Dermis microvascular lymphatic vessel endothelial cell (primary cell): ENCODE measurements at regions not wholly inside any gene's neighbourhood (a gene's known extent, or its start where the extent isn't known, plus 50 kb on each side); places are given as distances from the start of the nearest gene placed in this dataset.
"Not testable (repeated sequence)": the region's sequence is repeated elsewhere in the genome, so short reads cannot be mapped to it uniquely, and the experiment has no call there.

Experiments used
- DNase-seq, 2 donors: peaks; one replicate each; pipeline versions ENCODE4 v3.0.0 to v3.0.0-alpha.2; 2010; ENCODE audit warnings: low read depth in 2 of 2

DNA sequence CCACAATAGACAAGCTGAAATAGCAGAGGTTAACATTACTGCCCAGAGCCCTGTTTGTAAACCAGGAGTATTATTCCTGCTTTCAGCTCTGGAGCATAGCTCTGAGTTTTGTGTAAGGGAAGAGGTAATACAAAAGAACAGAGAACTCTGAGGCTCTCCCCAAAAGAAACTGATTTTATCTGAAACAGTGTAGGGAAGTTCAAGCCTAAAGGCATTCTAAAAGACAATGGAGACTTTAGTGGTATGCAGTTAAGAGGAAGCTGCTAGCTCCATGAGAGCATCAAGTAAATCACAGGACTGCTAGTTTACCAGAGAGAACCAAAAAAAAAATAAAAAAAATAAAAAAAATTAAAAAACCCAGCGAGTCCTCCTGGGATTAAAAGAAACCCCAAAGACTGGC, 146.6 kb upstream of the PCSK5 start:
- DNase-seq, result no peak

DNA sequence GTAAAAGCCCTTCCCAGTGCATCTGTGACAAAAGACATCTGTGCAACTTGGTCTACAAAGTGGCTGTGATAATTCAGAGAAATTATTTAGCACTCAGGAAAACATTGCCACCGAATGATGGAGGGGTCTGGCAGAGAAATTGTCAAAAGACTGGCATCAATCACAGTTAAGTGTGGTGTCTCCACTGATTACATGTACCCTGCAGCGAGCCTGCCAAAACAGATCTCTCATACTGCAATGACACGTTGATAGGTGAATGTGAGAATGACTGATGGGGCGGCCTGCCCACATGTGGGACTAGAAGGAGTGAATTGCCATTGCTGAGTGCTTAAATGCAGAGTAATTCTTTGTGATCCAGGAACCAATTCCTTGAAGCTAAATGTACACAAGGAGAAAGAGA, 136.4 kb upstream of the PCSK5 start:
- no peak for DNase-seq

DNA sequence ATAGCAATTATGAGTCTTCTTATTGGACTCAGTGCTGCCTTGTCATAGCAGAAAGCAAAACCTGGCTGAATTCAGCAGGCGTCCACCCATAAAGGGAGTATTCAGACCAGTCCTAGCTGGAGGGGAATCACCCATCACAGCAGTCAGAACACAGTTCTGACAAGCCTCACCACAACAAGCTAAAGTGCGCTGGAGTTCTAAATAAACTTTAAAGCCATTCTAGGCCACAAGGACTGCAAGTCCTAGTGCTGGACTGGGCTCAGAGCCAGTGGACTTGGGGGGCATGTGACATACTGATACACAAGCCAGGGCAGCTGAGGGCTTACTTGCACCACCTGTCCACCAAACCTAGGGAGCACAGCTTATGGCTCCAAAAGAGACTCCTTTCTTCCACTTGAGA, 115.3 kb upstream of the PCSK5 start:
- DNase-seq, result no peak

DNA sequence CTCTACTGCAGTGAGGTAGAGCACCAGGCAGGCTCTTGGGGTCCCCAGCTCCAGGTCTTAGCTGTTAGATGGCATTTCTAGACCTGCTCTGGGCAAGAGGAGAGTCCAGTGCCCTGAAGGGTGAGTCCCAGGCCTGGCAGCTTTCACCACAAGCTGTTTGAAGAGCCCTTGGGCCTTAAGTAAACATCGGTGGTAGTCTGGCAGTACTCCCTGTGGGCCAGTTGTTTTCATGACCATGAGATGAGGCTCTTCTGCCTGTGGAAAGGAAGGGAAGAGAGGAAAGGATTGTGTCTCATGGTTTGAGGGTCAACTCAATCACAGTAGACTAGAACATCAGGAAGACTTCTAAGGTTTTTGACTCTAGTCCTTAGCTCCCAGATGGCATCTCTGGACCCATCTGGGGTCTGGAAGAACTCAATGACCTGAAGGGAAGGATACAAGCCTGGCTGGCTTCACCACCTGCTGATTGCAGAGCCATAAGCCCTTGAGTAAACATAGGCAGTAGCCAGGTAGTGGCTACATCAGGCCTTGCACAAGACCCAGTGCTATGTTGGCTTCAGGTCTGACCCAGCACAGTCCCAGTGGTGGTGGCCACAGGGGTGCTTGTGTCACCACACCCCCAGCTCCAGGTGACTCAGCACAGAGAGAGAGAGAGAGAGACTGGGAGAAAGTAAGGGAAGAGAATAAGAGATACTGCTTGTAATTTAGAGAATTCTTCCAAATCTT, 114.3 kb upstream of the PCSK5 start:
- no peak for DNase-seq

DNA sequence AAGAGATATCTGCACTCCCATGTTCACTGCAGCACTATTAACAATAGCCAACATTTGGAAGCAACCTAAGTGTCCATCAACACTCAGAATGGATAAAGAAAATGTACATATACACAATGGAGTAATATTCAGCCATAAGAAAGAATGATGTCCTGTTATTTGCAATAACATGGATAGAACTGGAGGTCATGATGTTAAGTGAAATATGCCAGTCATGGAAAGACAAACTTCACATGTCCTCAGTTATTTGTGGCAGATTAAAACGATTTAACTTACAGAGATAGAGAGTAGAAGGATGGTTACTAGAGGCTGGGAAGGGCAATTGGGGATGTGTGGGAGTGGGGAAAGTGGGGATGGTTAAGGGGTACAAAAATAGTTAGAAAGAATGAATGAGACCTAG, 110.3 kb upstream of the PCSK5 start:
- DNase-seq, result no peak

DNA sequence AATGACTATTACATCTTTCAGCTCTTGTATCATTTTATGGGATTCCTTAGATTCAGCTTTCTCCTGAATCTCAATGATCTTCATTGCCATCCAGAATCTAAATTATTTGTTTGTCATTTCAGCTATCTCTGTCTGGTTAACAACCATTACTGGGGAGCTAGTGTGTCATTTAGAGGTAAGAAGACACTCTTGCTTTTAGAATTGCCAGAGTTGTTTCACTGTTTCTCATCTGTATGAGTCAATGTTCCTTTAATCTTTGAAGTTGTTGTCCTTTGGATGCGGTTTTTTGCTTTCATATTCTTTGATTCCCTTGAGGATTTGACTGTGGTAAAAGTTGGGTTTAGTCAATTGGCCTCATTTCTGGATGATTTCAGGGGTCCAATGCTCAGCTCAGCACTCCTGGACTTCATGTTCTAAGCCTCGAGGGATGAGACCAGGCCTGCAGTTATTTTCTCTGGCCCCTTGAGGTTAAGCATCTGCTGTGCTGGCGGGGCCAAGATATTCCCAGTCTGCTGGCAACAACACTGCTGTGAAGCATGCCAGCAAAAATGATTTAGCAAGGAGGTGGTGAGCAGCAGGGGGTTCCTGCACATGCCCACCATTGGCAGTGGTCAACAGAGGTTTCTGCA, 102.4 kb upstream of the PCSK5 start:
- no peak for DNase-seq

DNA sequence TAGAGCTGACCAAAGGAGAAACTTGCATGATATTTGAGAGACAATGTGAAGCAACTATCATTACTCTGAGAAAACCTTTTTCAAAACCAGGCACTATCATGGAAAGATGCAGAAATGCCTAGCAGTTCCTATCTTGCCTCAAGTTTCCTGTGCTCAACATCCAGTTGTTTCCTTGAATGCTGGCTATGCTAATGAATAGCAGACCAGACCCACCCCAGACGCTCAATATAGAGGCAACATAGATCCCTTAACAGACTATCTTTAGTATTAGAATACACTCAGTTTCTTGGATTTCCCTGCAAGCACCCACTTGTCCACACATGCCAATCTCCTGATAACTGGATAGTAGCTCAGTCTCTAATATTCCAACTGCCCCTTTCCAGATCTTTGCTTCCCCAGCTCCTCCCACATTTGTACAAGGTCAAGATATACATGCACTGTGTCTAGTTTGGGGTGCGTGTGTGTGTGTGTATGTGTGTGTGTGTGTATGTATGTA, 93.3 kb upstream of the PCSK5 start:
- no peak for DNase-seq

DNA sequence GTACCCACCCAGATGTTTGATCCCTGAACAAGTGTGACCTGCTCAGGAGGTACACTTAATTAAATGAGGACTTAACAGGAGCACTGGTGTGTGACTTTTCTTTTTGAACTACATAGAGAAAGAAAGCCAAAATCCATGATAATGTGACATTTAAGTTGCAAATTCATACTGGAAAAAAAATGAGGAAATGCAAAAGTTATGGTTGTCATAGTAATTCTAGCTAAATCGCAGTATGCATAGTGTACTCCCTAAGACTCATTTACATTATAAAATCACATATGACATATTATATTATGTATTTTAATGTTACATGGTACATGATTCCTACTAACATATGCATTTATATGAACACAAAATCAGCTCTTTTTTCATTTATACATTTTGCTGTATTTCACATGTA, 92.0 kb upstream of the PCSK5 start:
- no peak for DNase-seq

DNA sequence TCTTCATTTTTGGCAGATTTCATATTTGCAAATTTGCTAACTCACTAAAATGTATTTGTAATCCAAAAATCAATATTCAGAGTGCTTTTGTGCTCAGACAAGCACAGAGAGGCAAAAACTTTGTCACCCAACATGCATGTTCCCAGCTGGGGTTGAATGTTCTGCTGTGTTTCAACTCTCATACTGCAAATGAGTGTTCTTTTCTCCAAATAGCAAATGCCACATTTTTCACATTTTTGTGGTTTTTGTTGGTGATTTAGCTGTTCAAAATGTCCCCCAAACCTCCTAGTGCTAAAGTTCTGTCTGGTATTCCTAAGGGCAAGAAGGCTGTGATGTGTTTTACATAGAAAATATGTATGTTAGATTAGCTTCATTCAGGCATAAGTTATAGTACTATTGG, 87.3 kb upstream of the PCSK5 start:
- no peak for DNase-seq

DNA sequence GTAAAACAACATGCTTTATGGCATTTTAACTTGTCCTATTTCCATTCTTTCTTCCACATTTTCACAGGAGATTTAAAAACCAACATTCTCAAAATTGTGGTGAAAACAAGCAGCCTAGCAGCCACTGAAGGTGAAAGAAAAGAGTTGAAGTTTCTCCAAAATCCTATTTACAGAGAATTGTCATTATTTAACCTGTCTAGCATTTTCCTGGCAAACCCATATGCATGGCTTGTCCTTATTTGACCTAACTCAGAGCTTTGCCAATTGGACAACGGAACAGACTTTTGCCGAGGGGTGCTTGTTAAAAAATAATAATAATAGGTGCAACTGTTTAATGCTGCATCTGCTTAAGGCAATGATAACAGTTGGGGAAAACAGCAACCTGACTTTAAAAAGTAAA, 80.4 kb upstream of the PCSK5 start:
- no peak for DNase-seq

DNA sequence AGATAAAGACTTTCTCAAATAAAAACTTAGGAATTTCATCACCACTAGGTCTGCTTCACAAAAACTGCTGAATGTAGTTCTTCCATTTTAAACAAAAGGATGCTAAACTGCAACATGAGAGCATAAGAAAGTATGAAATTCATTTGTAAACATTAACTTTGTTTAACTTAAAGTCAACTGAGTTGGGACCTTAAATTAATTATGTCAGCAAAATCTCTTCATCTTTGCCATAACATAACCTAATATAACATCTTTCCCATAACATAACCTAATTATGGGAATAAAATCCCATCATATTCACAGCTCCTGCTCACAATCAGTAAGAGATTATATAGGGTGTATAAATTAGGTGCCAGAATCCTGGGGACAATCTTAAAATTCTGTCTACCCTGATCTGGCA, 78.8 kb upstream of the PCSK5 start:
- no peak for DNase-seq

DNA sequence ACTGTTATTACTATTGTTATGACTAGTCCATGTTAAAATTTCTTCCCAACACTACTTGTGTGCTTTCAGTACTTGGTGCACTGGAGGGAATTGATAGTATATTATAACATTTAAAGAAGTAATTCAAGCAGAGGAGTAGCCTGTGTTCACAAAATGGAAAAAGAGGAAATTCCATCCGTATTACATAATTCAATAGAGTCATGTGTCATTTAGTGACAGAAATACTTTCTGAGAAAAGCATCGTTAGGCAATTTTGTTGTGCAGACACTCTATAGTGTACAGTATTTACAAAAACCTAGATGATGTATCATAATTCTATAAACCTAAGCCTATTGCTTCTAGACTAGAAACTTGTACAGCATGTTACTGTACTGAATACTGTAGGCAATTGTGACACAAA, 78.3 kb upstream of the PCSK5 start:
- no peak for DNase-seq

DNA sequence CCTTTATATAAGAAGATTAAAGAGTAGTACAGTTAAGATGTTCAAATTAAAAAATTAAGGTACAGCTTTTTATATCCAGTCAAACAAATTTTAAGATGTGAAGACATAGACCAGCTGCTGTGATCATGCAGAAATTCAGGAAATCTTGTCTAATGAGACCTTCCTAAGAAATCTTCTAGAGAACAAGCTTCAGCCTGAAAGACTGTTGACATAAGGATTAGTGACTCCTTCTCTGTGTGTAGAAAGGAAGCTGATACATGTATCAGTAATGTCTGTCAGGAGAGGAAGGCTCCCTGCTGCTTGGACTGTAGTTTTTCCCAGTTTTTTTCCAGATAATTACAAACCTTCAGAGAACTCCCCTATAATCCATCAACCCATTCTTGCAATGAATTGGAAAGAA, 75.8 kb upstream of the PCSK5 start:
- DNase-seq, result no peak

DNA sequence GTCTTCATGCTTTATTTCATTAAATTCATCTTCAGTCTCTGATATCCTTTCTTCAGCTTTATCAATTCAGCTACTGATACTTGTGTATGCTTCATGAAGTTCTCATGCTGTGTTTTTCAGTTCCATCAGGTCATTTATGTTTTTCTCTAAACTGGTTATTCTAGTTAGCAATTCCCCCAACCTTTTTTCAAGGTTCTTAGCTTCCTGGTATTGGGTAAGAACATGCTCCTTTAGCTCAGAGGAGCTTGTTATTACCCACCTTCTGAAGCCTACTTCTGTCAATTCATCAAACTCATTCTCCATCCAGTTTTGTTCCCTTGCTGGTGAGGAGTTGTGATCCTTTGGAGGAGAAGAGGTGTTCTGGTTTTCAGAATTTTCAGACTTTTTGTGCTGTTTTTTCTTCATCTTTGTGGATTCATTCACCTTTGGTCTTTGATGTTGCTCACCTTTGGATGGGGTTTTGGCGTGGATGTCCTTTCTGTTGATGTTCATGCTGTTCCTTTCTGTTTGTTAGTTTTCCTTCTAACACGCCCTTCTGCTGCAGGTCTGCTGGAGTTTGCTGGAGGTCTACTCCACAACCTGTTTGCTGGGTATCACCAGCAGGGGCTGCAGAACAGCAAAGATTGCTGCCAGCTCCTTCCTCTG, 69.9 kb upstream of the PCSK5 start:
- DNase-seq, result not testable (repeated sequence)

DNA sequence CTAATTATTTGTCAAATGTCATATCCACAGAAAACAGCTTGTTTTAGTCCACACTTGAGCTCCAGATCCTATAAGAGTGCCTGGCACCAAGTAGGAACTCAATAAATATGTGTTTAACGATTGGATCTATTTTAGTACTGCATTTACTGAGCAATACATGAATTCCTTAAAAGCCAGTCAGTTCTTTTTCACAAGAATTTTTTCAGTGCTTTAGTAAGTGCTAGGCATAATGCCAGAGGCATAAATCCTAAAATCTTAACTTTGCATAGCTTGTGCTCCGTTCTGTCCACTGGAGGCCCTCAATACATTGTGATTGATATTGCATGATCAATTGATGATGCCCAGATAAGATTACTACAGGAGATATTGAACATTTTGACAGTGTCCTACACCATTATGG, 67.3 kb upstream of the PCSK5 start:
- no peak for DNase-seq

DNA sequence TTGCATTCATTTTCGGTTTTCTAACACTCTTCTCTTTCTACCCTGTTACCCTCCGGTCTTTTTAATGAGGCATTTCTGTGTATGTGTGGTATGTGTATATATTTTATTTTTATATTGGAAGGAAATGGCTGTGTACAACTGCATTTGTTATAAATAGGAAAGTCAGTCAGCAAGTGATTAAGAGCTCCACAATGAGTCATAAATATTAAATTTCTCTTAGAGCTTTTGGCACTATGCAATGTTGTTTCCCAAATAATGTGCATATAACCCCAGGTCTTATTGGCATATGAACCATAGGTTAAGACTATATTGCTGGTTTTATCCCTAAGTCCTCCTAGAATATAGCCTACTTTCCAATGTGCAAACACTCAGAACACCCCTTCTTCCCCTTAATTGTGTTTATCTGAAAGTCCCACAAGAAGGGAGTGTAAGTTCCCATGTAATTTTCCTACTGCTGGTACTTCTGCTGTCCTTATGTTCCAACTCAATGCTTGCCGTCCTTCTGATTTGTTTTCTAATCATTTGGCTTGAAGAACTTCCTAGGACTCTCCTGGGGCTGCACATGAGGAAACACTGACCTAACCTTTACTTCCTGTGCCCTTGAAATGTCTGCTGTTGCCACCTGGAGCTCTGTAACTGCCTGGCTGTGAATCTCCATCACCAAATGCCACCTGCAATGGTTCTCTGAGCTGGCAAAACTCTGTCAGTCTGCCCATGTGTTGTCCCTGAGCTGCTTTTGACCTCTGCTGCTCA, 65.5 kb upstream of the PCSK5 start:
- DNase-seq, result no peak

DNA sequence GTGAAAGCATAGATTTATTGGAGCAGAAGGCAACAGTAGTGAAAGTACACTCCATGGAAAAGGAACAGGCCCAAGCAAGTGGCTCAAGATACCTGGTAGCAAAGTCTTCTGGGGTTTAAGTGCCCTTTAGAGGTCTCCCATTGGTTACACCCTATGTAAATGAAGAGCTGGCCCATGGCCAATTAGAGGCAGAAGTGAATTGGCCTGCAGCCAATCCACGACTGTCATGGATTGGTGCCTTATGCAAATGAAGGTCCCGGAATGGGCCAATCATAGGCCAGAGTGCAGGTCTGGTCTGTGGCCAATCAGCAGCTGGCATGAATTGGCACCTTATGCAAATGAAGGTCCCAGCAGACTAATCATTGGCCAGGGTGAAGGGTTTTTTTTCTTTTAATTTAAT, 64.2 kb upstream of the PCSK5 start:
- no peak for DNase-seq

DNA sequence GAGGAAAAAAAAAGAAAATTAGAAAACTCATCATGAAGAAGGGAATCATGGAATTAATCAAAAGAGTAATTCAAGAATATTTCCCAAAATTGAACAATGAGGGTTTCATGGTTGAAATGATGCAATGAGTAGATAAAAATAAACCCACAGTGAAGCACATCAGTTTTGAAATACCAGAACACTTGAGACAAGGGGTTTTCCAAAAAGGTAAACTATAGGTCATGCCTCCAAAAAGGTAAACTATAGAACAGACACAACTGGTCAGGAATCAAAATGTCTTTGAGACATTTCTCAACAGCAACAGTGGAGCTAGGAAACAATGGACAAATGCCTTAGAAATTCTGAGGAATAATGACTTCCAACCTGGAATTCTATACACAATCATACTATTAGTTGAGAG, 60.2 kb upstream of the PCSK5 start:
- no peak for DNase-seq

DNA sequence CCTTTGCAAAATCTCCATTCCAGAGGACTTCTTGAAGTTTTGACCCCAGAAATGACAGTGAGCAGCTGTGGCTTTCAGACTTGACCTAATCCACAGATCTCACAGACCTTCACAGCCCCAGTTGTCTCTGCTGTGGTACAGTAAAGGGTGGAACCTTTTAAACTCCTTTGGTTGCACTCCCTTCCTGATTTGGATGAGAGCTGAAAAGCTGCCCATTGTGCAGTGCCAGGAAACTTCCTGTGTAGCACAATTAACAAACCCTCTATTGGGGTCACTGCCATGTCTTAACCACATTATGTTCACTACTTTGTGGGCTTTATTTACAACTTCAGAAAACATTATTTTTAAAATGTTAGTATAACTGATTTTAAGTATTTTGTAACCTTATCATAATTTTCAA, 56.7 kb upstream of the PCSK5 start:
- DNase-seq, result no peak

DNA sequence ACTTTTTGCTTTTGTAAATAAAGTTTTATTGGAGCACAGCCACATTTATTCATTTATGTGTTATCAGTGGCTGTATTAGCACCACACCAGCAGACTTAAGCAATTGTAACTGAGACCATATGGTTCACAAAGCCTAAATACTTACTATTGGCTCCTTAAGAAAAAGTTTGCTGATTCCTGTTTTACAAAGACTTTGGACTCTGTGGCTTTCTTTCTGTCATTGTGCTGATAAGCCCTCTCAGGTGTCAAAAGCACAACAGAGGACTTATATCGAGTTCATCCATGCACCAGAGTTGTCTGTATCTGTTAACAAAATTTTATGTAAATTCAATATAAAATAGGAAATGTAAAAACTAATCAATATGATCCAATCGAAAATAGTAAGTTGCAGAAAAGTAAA, 55.6 kb upstream of the PCSK5 start:
- DNase-seq, result no peak
